Osteocyte (in vitro differentiated cells): ENCODE measurements at regions not wholly inside any gene's neighbourhood (a gene's known extent, or its start where the extent isn't known, plus 50 kb on each side); places are given as distances from the start of the nearest gene placed in this dataset.
A peak's percentile ranks its signal among the peaks of the same experiment; 100 is the strongest.

Source experiments
- DNase-seq: peaks from one replicate; pipeline ENCODE4 v3.0.0; 2021; ENCODE audit warnings: mixed read lengths; ENCODE audit not compliant: unreplicated experiment; ENCODE audit errors: extremely low spot score
- H3K27ac Mint-ChIP-seq: one replicate; pipeline ENCODE4 v1.8.0; 2021; ENCODE audit warnings: mild to moderate bottlenecking, mixed read lengths; ENCODE audit not compliant: unreplicated experiment
- H3K27me3 Mint-ChIP-seq: one replicate; pipeline ENCODE4 v1.8.0; 2021; ENCODE audit warnings: mixed read lengths; ENCODE audit not compliant: unreplicated experiment
- H3K36me3 Mint-ChIP-seq: one replicate; pipeline ENCODE4 v1.8.0; 2021; ENCODE audit warnings: mixed read lengths; ENCODE audit not compliant: unreplicated experiment
- H3K4me1 Mint-ChIP-seq: one replicate; pipeline ENCODE4 v1.8.0; 2021; ENCODE audit warnings: mixed read lengths; ENCODE audit not compliant: unreplicated experiment
- H3K4me3 Mint-ChIP-seq: one replicate; pipeline ENCODE4 v1.8.0; 2021; ENCODE audit warnings: mild to moderate bottlenecking, moderate library complexity, mixed read lengths; ENCODE audit not compliant: unreplicated experiment
- H3K9me3 Mint-ChIP-seq: one replicate; pipeline ENCODE4 v1.8.0; 2021; ENCODE audit warnings: mixed read lengths; ENCODE audit not compliant: unreplicated experiment
- CTCF ChIP-seq: fragments of 200-600 bp; sonication (generic); IDR thresholded peaks from 2 replicates; pipeline ENCODE4 v1.5.0; 2021; ENCODE audit warnings: antibody characterized with exemption, mild to moderate bottlenecking, moderate library complexity

- TF ChIP-seq CTCF = no peak
- no peak overlapping the region for H3K4me3 Mint-ChIP-seq
- peaks cover 6% of the 10 kb centered on the region for H3K27me3 Mint-ChIP-seq
- H3K36me3 Mint-ChIP-seq = peaks cover 2% of the 10 kb centered on the region
- H3K9me3 Mint-ChIP-seq = no peaks in the 10 kb centered on the region
- no peak overlapping the region for H3K27ac Mint-ChIP-seq
- H3K4me1 Mint-ChIP-seq = peaks cover 21% of the 10 kb centered on the region
- DNase-seq = no peak
Observed at GRCh38 chr1:22387919-22388580, 63.6 kb upstream of the ZBTB40 start.

GRCh38 chr1:22388671-22389450 is 62.8 kb upstream of the ZBTB40 start:
- H3K27ac Mint-ChIP-seq = peak overlapping the region; percentile 82
- H3K4me1 Mint-ChIP-seq = peaks cover 21% of the 10 kb centered on the region
- peaks cover 2% of the 10 kb centered on the region for H3K36me3 Mint-ChIP-seq
- TF ChIP-seq CTCF = no peak
- no peaks in the 10 kb centered on the region for H3K9me3 Mint-ChIP-seq
- peaks cover 2% of the 10 kb centered on the region for H3K27me3 Mint-ChIP-seq
- H3K4me3 Mint-ChIP-seq = no peak overlapping the region
- no peak for DNase-seq

GRCh38 chr1:22393587-22393986 is 58.1 kb upstream of the ZBTB40 start:
- Mint-ChIP-seq H3K9me3 (no peaks in the 10 kb centered on the region), H3K27me3 (peaks cover 32% of the 10 kb centered on the region), H3K36me3 (peaks cover 2% of the 10 kb centered on the region), H3K4me3 (no peak overlapping the region), H3K27ac (no peak overlapping the region), H3K4me1 (peaks cover 10% of the 10 kb centered on the region)
- DNase-seq = no peak
- no peak for TF ChIP-seq CTCF

- no peak for TF ChIP-seq CTCF
- H3K27ac Mint-ChIP-seq = no peak overlapping the region
- H3K9me3 Mint-ChIP-seq = no peaks in the 10 kb centered on the region
- no peak for DNase-seq
- H3K4me3 Mint-ChIP-seq = no peak overlapping the region
- H3K36me3 Mint-ChIP-seq = no peaks in the 10 kb centered on the region
- peaks cover 52% of the 10 kb centered on the region for H3K27me3 Mint-ChIP-seq
- no peaks in the 10 kb centered on the region for H3K4me1 Mint-ChIP-seq
Observed at GRCh38 chr1:22398656-22399420, 52.8 kb upstream of the ZBTB40 start.
